ENCODE measurements at regions not wholly inside any gene's neighbourhood (a gene's known extent, or its start where the extent isn't known, plus 50 kb on each side); places are given as distances from the start of the nearest gene placed in this dataset.

GRCh38 chr4:11301075-11301660 lies 127.5 kb downstream of the HS3ST1 start:
- Histone ChIP-seq H3K27ac (ENCODE audit: insufficient read depth, low read length) (no peak overlapping the region), H4K8ac (ENCODE audit: low read depth in 2 of 2, low read length in 2 of 2) (no peak overlapping the region), H3K56ac (ENCODE audit: extremely low read depth, insufficient read depth, low read length) (no peak overlapping the region), H2AK9ac (replicated peaks; ENCODE audit: low read depth, low read length, poor library complexity) (no peak overlapping the region), H2BK15ac (ENCODE audit: low read depth, low read length) (no peak overlapping the region), H3K4me2 (ENCODE audit: low read depth, low read length) (no peak overlapping the region), H3K9ac (ENCODE audit: low read depth, low read length) (no peak overlapping the region), H2BK5ac (ENCODE audit: low read depth, low read length, poor library complexity, severe bottlenecking) (no peak overlapping the region), H2AFZ (replicated peaks; ENCODE audit: low read length, poor library complexity) (no peak overlapping the region), H3K4me1 (ENCODE audit: control insufficient read depth, insufficient read depth, low read length) (no peaks in the 10 kb centered on the region), H3K9me3 (ENCODE audit: control insufficient read depth, insufficient read depth, low read length) (no peaks in the 10 kb centered on the region; the same call in 1 of the 2 replicates), H4K20me1 (ENCODE audit: insufficient read depth, low read length) (no peaks in the 10 kb centered on the region), H3K36me3 (ENCODE audit: control insufficient read depth, insufficient read depth, low read length) (no peaks in the 10 kb centered on the region), H3K14ac (replicated peaks; ENCODE audit: low read depth, low read length) (no peak overlapping the region), H3K23ac (ENCODE audit: low read depth, low read length) (no peak overlapping the region), H3K9me1 (ENCODE audit: insufficient read depth, low read length) (no peaks in the 10 kb centered on the region), H3K4me3 (ENCODE audit: insufficient read depth, low read depth, low read length) (no peak overlapping the region), H3K27me3 (ENCODE audit: control insufficient read depth, insufficient read depth, low read length) (no peaks in the 10 kb centered on the region), H2AK5ac (ENCODE audit: low read depth, low read length) (no peak overlapping the region), H4K5ac (ENCODE audit: low read depth, low read length) (no peak overlapping the region), H2BK20ac (ENCODE audit: low read depth, low read length) (no peak overlapping the region), H3K18ac (ENCODE audit: low read depth, low read length) (no peak overlapping the region), H4K91ac (ENCODE audit: insufficient read depth, low read depth, low read length) (no peak overlapping the region), H3K4ac (ENCODE audit: low read depth, low read length) (no peak overlapping the region), H2BK120ac (ENCODE audit: low read depth, low read length) (no peak overlapping the region), H3K79me1 (ENCODE audit: low read depth in 1 of 2, low read length in 2 of 2) (no peaks in the 10 kb centered on the region)
- intact Hi-C loops (cut with micrococcal nuclease) = no loop called here
- in situ Hi-C loops (cut with MboI; ENCODE audit: low sequenced_read_pairs) = no loop called here
- BruUV-seq (replicated peaks) = no TSS peak
- dilution Hi-C loops (cut with HindIII; ENCODE audit: low sequenced_read_pairs, unreplicated experiment) = no loop called here
- ChIA-PET POLR2A (ENCODE audit: unreplicated experiment) (no interaction called here), CTCF (no interaction called here)
- DNase-seq (no peak), ATAC-seq (ENCODE audit: low read depth) (no peak)
- TF ChIP-seq, protein P1, sequence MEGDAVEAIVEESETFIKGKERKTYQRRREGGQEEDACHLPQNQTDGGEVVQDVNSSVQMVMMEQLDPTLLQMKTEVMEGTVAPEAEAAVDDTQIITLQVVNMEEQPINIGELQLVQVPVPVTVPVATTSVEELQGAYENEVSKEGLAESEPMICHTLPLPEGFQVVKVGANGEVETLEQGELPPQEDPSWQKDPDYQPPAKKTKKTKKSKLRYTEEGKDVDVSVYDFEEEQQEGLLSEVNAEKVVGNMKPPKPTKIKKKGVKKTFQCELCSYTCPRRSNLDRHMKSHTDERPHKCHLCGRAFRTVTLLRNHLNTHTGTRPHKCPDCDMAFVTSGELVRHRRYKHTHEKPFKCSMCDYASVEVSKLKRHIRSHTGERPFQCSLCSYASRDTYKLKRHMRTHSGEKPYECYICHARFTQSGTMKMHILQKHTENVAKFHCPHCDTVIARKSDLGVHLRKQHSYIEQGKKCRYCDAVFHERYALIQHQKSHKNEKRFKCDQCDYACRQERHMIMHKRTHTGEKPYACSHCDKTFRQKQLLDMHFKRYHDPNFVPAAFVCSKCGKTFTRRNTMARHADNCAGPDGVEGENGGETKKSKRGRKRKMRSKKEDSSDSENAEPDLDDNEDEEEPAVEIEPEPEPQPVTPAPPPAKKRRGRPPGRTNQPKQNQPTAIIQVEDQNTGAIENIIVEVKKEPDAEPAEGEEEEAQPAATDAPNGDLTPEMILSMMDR (conservative IDR thresholded peaks at IDR 0.05; ENCODE audit: low read depth, low read length) = no peak
- TF ChIP-seq, protein P2, sequence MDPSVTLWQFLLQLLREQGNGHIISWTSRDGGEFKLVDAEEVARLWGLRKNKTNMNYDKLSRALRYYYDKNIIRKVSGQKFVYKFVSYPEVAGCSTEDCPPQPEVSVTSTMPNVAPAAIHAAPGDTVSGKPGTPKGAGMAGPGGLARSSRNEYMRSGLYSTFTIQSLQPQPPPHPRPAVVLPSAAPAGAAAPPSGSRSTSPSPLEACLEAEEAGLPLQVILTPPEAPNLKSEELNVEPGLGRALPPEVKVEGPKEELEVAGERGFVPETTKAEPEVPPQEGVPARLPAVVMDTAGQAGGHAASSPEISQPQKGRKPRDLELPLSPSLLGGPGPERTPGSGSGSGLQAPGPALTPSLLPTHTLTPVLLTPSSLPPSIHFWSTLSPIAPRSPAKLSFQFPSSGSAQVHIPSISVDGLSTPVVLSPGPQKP (IDR thresholded peaks at IDR 0.05; ENCODE audit: borderline replicate concordance, low read depth, low read length) = no peak
- TF ChIP-seq SMC3 (IDR thresholded peaks at IDR 0.05; ENCODE audit: low read depth, low read length) (no peak), RCOR1 (IDR thresholded peaks at IDR 0.05; ENCODE audit: insufficient replicate concordance, low read length) (no peak), BHLHE40 (IDR thresholded peaks at IDR 0.05; ENCODE audit: low read depth, low read length) (no peak), MAZ (IDR thresholded peaks at IDR 0.05; ENCODE audit: borderline replicate concordance, low read depth, low read length) (no peak), NFE2L2 (IDR thresholded peaks at IDR 0.05; ENCODE audit: low read depth, low read length) (no peak), CEBPB (IDR thresholded peaks at IDR 0.05; ENCODE audit: low read depth, low read length) (no peak), POLR2A (IDR thresholded peaks at IDR 0.05; ENCODE audit: low read depth, low read length) (no peak), FOS (IDR thresholded peaks at IDR 0.05; ENCODE audit: low read depth, low read length) (no peak)
- TF ChIP-seq, protein P3, sequence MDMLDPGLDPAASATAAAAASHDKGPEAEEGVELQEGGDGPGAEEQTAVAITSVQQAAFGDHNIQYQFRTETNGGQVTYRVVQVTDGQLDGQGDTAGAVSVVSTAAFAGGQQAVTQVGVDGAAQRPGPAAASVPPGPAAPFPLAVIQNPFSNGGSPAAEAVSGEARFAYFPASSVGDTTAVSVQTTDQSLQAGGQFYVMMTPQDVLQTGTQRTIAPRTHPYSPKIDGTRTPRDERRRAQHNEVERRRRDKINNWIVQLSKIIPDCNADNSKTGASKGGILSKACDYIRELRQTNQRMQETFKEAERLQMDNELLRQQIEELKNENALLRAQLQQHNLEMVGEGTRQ (IDR thresholded peaks at IDR 0.05; ENCODE audit: low read depth, low read length) = no peak
- no CpG with 5 or more reads among the region's 4 CpGs for WGBS, 2 experiments (ENCODE audit: extremely low coverage in 2 of 2, insufficient read length in 1 of 2)

All from IMR-90 (cell line).